Spleen (tissue), 7 donors: ENCODE measurements at regions not wholly inside any gene's neighbourhood (a gene's known extent, or its start where the extent isn't known, plus 50 kb on each side); places are given as distances from the start of the nearest gene placed in this dataset.

Source experiments
- POLR2A ChIP-seq, 3 donors: fragments of 450-650 bp; IDR thresholded peaks; one replicate each; pipeline ENCODE4 v1.5.1; 2017; ENCODE audit warnings: antibody characterized with exemption in 3 of 3, mild to moderate bottlenecking in 1 of 3
- TF ChIP-seq, protein P1 (sequence below), 11 experiments: fragments of 200-600 bp in 7 of 11; fragments of 450-650 bp in 4 of 11; sonication (generic) in 4 of 11; IDR thresholded peaks in 8 of 11; conservative IDR thresholded peaks in 3 of 11; 1 replicate in 7 of 11; 2 replicates in 4 of 11; pipeline versions ENCODE4 v1.4.0 to v1.8.0; 2016 to 2021; ENCODE audit warnings: antibody characterized with exemption in 11 of 11, inconsistent platforms in 4 of 11, mild to moderate bottlenecking in 1 of 11
- donor health status: DM: no; HTN: no; CAD: no; lungs with moderate emphysema.
- donor health status: DM: no; HTN: no; CAD: no.
- donor health status: DM: no; HTN: no; CAD: no.

DNA sequence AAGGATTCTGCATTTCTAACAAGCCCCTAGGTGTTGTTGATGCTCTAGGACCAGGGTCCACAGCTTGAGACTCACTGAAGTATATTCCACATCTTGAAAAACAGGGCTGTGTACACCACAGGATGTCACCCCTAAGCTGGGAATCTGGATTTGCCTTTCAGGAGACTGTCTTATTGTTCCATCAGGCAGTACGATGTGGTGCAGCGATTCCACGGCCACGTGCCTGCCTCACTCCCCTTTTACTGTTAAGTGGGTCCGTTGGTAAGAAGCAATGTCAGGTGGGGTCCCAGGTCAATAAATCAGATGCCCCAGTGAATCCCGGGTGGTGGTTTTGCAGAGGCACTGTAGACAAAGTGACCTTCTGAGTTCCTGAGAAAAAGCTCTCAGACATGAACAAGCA, 470.7 kb downstream of the HS3ST3B1 start:
- TF ChIP-seq, protein P1, sequence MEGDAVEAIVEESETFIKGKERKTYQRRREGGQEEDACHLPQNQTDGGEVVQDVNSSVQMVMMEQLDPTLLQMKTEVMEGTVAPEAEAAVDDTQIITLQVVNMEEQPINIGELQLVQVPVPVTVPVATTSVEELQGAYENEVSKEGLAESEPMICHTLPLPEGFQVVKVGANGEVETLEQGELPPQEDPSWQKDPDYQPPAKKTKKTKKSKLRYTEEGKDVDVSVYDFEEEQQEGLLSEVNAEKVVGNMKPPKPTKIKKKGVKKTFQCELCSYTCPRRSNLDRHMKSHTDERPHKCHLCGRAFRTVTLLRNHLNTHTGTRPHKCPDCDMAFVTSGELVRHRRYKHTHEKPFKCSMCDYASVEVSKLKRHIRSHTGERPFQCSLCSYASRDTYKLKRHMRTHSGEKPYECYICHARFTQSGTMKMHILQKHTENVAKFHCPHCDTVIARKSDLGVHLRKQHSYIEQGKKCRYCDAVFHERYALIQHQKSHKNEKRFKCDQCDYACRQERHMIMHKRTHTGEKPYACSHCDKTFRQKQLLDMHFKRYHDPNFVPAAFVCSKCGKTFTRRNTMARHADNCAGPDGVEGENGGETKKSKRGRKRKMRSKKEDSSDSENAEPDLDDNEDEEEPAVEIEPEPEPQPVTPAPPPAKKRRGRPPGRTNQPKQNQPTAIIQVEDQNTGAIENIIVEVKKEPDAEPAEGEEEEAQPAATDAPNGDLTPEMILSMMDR (IDR thresholded peaks at IDR 0.05 in 8 of 11, conservative IDR thresholded peaks at IDR 0.05 in 3 of 11), result no peak
- no peak for TF ChIP-seq POLR2A (IDR thresholded peaks at IDR 0.05)
